ENCODE measurements at regions not wholly inside any gene's neighbourhood (a gene's known extent, or its start where the extent isn't known, plus 50 kb on each side); places are given as distances from the start of the nearest gene placed in this dataset.
A peak's percentile ranks its signal among the peaks of the same experiment; 100 is the strongest.
"Not testable (repeated sequence)": the region's sequence is repeated elsewhere in the genome, so short reads cannot be mapped to it uniquely, and the experiment has no call there.

DNA sequence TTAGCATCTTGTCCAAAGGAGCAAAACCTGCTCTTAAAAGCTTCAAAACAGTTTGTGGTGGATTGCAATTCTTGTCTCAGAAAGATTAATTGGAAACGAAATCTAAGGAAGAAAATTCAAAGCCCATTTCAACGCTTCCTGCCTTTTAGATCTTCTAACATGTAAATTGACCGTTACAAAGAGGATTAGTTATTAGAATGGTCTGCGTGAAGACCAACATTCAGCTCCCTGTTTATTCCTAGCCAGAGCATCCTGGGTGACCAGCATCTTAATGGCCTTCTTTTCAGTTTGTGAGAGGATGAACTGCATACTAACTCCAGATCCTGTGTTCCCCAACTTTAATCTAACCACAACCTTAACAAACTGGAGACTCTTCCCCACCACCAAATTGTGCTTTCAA, 109.9 kb upstream of the SLC1A3 start:
- peaks cover 25% of the 10 kb centered on the region for H3K4me1 ChIP-seq (ENCODE audit: insufficient read depth, poor library complexity, severe bottlenecking)
- H3K4me3 ChIP-seq (ENCODE audit: severe bottlenecking), result no peak overlapping the region
- no peaks in the 10 kb centered on the region for H3K27me3 ChIP-seq (ENCODE audit: insufficient read depth, poor library complexity, severe bottlenecking)
- H3K9me3 ChIP-seq (ENCODE audit: severe bottlenecking), result no peaks in the 10 kb centered on the region
- ATAC-seq (ENCODE audit: low read depth) (no peak), DNase-seq (ENCODE audit: low spot score) (no peak)
- no peak overlapping the region for H3K27ac ChIP-seq (ENCODE audit: poor library complexity, severe bottlenecking)
- TF ChIP-seq, protein P1, sequence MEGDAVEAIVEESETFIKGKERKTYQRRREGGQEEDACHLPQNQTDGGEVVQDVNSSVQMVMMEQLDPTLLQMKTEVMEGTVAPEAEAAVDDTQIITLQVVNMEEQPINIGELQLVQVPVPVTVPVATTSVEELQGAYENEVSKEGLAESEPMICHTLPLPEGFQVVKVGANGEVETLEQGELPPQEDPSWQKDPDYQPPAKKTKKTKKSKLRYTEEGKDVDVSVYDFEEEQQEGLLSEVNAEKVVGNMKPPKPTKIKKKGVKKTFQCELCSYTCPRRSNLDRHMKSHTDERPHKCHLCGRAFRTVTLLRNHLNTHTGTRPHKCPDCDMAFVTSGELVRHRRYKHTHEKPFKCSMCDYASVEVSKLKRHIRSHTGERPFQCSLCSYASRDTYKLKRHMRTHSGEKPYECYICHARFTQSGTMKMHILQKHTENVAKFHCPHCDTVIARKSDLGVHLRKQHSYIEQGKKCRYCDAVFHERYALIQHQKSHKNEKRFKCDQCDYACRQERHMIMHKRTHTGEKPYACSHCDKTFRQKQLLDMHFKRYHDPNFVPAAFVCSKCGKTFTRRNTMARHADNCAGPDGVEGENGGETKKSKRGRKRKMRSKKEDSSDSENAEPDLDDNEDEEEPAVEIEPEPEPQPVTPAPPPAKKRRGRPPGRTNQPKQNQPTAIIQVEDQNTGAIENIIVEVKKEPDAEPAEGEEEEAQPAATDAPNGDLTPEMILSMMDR (IDR thresholded peaks at IDR 0.05; ENCODE audit: poor library complexity, severe bottlenecking), result no peak
- no peaks in the 10 kb centered on the region for H3K36me3 ChIP-seq (ENCODE audit: low read depth)

DNA sequence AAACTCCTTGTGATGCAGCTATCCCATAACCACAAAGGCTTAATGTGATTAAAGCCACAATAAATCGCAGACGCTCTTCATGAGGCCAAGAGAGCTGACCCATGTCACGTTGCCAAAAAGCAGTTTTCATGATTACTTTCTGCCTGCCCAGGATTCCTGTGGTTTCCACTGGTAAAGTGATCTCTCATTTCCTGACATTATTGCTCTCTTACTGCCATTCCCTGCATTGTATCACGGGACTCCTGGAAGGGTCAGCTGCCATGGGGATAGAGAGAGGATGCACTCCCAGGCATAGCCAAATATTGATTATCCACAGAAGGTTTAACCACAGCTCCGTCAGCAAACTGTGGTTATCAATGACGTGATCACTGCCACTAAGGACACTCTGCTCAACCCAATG, 103.8 kb upstream of the SLC1A3 start:
- peak overlapping the region; percentile 47 for H3K27ac ChIP-seq (ENCODE audit: poor library complexity, severe bottlenecking)
- no peak overlapping the region for H3K4me3 ChIP-seq (ENCODE audit: severe bottlenecking)
- H3K4me1 ChIP-seq (ENCODE audit: insufficient read depth, poor library complexity, severe bottlenecking), result peaks cover 15% of the 10 kb centered on the region
- DNase-seq (ENCODE audit: low spot score) (no peak), ATAC-seq (ENCODE audit: low read depth) (peak; percentile 97)
- no peaks in the 10 kb centered on the region for H3K36me3 ChIP-seq (ENCODE audit: low read depth)
- TF ChIP-seq, protein P1 (IDR thresholded peaks at IDR 0.05; ENCODE audit: poor library complexity, severe bottlenecking), result no peak
- no peaks in the 10 kb centered on the region for H3K27me3 ChIP-seq (ENCODE audit: insufficient read depth, poor library complexity, severe bottlenecking)
- H3K9me3 ChIP-seq (ENCODE audit: severe bottlenecking), result no peaks in the 10 kb centered on the region

DNA sequence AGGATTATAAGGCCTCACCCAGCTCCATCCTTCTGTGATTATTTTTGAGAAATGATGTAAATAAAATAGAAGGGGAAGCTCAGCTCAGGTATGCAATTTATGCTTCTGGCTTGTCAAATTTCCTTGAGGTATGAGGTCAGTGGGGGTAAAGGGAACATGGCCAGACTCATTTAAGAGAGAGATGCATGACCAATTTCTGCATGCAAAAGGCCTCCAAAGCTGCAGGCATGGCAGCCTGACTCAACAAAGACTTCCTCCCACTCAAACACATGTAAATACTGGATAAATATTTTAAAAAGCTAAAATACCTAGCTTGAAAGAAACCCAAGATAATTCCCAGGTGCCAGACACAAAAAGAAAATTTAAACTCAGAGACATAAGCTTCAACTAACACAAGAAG, 101.4 kb upstream of the SLC1A3 start:
- no peak overlapping the region for H3K4me3 ChIP-seq (ENCODE audit: severe bottlenecking)
- H3K27me3 ChIP-seq (ENCODE audit: insufficient read depth, poor library complexity, severe bottlenecking), result no peaks in the 10 kb centered on the region
- H3K27ac ChIP-seq (ENCODE audit: poor library complexity, severe bottlenecking), result no peak overlapping the region
- ATAC-seq (ENCODE audit: low read depth), result no peak
- DNase-seq (ENCODE audit: low spot score), result no peak
- no peaks in the 10 kb centered on the region for H3K9me3 ChIP-seq (ENCODE audit: severe bottlenecking)
- peaks cover 21% of the 10 kb centered on the region for H3K4me1 ChIP-seq (ENCODE audit: insufficient read depth, poor library complexity, severe bottlenecking)
- no peaks in the 10 kb centered on the region for H3K36me3 ChIP-seq (ENCODE audit: low read depth)
- TF ChIP-seq, protein P1 (IDR thresholded peaks at IDR 0.05; ENCODE audit: poor library complexity, severe bottlenecking), result no peak

DNA sequence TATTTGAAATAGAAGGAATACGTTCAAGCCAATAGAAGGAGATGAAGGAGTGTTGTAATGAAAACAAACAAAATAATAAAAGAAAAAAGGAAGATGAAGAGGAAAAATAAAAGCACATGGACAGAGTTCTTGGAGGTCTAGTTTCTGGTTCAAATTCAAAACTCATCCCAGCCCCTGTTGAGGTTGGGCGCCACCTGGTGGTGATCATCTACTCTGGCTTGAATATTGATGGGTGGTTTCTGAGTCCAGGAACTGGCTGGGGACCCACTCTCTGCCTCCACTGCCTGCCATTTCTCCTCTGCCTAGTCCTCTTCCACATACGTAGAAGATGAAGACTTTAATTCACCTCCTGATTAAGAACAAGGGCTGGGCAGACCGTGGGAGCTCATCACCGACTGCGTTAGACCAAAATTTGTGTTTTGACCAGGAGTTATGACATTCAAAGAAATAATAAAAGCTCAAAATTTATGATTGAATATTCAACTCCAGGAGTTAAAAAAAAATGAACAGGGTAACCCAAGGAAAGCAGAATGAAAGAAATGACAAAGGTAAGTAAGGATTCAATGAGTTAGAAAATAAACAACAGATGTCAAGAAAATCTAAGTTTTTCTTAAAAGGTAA, 99.0 kb upstream of the SLC1A3 start:
- TF ChIP-seq, protein P1 (IDR thresholded peaks at IDR 0.05; ENCODE audit: poor library complexity, severe bottlenecking), result peak; percentile 98
- H3K4me3 ChIP-seq (ENCODE audit: severe bottlenecking), result no peak overlapping the region
- H3K27me3 ChIP-seq (ENCODE audit: insufficient read depth, poor library complexity, severe bottlenecking), result no peaks in the 10 kb centered on the region
- H3K36me3 ChIP-seq (ENCODE audit: low read depth), result no peaks in the 10 kb centered on the region
- DNase-seq (ENCODE audit: low spot score) (peak; percentile 82), ATAC-seq (ENCODE audit: low read depth) (peak; percentile 57; the same call in 2 of the 3 replicates)
- H3K4me1 ChIP-seq (ENCODE audit: insufficient read depth, poor library complexity, severe bottlenecking), result peaks cover 14% of the 10 kb centered on the region
- no peaks in the 10 kb centered on the region for H3K9me3 ChIP-seq (ENCODE audit: severe bottlenecking)
- H3K27ac ChIP-seq (ENCODE audit: poor library complexity, severe bottlenecking), result no peak overlapping the region

DNA sequence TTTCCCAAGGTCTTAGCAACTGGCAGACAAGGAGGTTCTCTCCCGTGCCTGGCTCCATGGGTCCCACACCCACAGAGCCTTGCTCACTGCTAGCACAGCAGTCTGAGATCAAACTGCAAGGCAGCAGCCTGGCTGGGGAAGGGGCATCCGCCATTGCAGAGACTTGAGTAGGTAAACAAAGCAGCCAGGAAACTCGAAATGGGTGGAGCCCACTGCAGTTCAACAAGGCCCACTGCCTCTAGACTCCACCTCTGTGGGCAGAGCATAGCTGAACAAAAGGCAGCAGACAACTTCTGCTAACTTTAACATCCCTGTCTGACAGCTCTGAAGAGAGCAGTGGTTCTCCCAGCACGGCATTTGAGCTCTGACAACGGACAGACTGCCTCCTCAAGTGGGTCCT, 98.1 kb upstream of the SLC1A3 start:
- not testable (repeated sequence) for H3K36me3 ChIP-seq (ENCODE audit: low read depth); H3K27me3 ChIP-seq (ENCODE audit: insufficient read depth, poor library complexity, severe bottlenecking); H3K27ac ChIP-seq (ENCODE audit: poor library complexity, severe bottlenecking); H3K9me3 ChIP-seq (ENCODE audit: severe bottlenecking); H3K4me3 ChIP-seq (ENCODE audit: severe bottlenecking); ATAC-seq (ENCODE audit: low read depth); H3K4me1 ChIP-seq (ENCODE audit: insufficient read depth, poor library complexity, severe bottlenecking); DNase-seq (ENCODE audit: low spot score)

DNA sequence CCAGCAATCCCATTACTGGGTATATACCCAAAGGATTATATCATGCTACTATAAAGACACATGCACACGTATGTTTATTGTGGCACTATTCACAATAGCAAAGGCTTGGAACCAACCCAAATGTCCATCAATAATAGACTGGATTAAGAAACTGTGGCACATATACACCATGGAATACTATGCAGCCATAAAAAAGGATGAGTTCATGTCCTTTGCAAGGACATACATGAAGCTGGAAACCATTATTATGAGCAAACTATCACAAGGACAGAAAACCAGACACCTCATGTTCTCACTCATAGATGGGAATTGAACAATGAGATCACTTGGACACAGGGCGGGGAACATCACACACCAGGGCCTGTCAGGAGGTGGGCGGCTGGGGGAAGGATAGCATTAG, 92.8 kb upstream of the SLC1A3 start:
- not testable (repeated sequence) for H3K36me3 ChIP-seq (ENCODE audit: low read depth); H3K27me3 ChIP-seq (ENCODE audit: insufficient read depth, poor library complexity, severe bottlenecking); H3K27ac ChIP-seq (ENCODE audit: poor library complexity, severe bottlenecking); H3K9me3 ChIP-seq (ENCODE audit: severe bottlenecking); ATAC-seq (ENCODE audit: low read depth); DNase-seq (ENCODE audit: low spot score); H3K4me3 ChIP-seq (ENCODE audit: severe bottlenecking); H3K4me1 ChIP-seq (ENCODE audit: insufficient read depth, poor library complexity, severe bottlenecking)
